CD4-positive, alpha-beta T cell treated with Interferon alpha-2 for 1 hour (primary cell): ENCODE measurements at regions not wholly inside any gene's neighbourhood (a gene's known extent, or its start where the extent isn't known, plus 50 kb on each side); places are given as distances from the start of the nearest gene placed in this dataset.
"Not testable (repeated sequence)": the region's sequence is repeated elsewhere in the genome, so short reads cannot be mapped to it uniquely, and the experiment has no call there.

ENCODE experiments used
- DNase-seq, 2 donors: peaks; one replicate each; pipeline ENCODE4 v3.0.0-alpha.2; 2020 to 2022

DNA sequence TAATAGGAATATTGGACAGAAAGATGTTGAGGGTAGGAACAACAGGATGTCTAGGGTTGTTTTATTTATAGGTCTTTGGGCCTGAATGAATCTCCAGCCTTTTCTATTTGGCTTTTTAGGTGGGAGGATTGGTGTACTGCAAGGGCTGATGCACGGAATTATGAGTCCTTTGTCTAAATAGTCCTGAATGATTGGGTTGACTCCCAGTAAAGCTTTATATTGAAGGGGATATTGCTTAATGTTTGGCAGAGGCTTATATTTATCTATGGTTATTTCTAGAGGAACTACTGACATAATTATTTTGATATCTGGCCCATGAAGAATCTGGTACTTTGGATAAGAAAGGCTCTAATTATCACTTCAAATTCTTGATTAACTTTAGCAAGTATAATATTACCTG, 253.6 kb upstream of the AVPR1A start:
- no peak for DNase-seq

DNA sequence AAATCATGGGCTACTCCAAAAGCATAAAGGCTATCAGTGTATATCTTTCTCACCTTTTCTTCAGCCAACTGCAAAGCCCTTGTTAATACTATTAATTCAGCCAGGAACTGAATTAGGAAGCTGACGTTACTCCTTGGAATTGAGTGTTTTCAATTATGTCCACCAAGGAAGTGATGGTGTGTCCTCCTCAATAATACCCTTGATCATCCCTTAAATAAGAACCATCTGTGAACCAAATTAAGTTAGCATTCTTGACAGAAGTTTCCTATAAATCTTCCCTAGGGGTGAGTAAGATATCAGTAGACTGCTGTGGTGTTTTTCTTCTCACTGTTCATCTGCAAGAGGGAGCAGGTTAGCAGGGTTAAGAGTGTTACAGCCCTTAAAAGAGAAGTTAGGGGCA, 252.3 kb upstream of the AVPR1A start:
- no peak for DNase-seq

DNA sequence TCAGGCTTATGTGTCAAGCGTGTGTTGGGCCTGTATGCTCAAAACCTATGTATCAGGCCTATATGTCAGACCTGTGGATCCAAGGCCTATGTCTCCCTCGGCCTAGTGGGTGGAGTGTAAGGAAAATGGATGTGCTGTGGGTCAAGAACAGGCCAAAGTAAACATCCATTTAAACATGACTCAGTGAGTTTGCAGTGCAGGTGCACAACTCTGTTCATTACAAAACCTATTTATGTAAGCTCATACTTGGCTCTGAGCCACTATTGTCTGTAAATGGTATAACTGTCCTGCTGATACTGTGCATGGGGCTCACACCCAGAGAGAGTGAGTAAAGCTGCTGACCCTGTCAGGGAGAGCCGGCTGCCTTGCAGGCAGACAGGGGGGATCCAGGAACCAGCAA, 249.7 kb upstream of the AVPR1A start:
- no peak for DNase-seq

DNA sequence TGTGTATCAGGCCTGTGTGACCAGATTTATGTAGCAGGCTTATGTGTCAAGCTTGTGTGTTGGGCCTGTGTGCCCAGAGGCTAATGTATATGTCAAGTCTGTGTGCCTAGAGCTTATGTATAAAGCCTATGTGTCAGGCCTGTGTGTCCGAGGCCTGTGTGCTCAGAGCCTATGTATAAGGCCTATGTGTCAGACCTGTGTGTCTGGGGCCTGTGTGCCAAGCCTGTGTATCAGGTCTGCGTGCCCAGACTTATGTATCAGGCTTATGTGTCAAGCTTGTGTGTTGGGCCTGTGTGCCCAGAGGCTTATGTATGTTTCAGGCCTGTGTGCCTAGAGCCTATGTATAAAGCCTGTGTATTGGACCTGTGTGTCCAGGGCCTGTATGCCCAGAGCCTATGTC, 249.3 kb upstream of the AVPR1A start:
- no peak for DNase-seq

DNA sequence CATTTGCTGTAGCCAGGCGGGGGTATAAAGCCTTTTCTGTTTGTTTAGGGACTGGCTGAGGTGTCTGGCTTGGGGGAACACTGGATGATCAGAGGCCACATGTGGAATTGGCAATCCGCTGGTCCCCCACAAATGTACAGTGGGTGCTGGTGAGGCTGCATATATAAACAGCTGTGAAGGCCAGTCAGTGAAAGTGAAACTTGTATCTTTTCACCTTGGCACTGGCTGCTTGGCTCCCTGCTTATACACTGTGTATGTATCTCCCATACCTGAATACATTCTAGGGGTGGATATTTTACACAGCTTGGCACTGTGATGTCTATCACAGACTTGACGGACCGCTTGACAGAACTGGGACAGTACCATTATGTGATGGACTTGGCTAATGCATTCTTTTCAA, 246.8 kb upstream of the AVPR1A start:
- no peak for DNase-seq

DNA sequence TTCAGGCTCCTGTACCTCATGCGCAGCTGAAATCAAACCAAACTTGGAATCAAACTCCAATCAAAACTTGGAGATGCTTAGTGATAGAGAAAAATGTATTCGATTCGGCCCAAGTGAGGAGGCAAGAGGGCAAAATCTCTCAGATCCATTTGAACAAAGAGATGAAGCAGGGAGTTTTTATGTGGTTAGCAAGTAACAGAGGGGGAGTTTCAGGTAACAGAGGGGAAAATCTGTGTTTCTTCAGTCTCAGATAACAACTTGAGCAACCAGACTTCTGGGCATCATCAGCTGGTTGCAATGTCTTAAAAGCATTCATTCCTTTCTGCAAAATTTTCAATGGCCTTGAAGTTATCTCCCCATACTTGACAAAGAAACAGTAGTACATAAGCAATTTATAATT, 245.1 kb upstream of the AVPR1A start:
- no peak for DNase-seq

DNA sequence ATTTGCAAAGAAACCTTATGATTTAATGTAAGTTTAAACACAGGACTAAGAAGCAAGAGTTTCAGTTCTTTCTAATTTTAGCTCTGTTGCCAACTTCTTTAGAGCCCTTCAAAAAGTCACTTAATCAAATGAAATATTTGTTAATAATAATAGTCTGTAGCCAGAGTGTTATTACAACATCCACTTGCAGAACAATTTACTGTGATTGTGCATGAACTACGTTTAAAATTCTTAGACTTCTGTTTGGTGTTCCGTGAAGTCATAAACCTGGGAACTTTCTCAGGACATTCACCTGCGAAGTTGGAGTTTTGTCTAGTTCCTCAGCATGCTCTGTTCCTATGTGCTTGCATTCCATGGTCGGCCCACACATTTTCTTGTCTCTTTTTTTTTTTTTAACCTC, 244.0 kb upstream of the AVPR1A start:
- DNase-seq: no peak

DNA sequence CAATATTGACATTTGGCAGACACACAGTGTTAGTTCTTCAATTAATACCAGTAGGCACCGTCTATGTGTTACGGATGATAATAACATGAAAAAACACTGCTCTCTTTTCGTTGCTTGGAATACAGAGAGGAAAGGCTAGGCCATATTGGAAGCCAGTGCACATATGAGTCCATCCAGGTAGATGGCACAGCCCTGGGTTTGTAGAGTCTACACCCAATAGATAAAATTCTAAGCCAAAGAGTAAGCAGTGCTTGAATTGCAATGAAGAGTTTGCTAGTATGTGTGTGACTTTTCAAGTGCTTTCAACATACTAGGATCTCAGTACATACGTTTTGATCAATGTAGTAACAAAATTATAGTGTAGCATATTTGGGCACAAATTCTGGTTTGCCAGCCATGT, 243.3 kb upstream of the AVPR1A start:
- no peak for DNase-seq

DNA sequence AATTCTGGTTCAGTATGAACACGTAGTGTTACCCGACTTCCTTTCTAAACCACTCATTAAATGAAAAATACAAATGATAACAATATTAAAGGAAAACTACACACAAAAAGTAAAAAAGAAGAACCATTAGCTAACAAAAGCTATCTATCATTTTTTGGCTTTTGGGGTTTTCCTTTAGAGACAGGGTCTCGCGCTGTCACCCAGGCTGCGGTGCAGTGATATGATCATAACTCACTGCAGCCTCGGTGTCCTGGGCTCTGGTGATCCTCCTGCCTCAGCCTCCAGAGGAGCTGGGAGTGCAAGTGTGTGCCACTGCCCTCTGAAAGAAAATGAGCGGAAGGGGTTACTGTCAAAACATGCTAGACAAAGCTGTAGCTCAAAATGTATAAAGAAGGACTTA, 238.2 kb upstream of the AVPR1A start:
- no peak for DNase-seq

DNA sequence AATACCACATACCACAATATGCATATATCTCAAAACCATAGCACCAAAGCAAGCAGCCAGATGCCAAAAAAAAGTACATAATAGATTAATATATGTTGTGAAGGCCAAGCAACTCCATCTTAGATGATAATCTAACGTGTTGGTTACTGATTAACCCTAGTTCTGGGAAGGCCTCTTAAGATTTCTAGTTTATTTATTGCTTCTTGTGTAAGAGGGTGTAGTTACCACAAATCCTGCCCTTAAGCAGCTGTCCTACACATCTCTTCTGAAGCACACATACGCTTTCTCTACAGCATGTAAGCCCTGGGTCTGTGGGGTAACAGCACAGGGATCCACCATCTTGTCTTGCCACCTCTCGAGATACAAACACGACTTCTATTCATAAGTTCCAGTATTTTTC, 236.8 kb upstream of the AVPR1A start:
- no peak for DNase-seq

DNA sequence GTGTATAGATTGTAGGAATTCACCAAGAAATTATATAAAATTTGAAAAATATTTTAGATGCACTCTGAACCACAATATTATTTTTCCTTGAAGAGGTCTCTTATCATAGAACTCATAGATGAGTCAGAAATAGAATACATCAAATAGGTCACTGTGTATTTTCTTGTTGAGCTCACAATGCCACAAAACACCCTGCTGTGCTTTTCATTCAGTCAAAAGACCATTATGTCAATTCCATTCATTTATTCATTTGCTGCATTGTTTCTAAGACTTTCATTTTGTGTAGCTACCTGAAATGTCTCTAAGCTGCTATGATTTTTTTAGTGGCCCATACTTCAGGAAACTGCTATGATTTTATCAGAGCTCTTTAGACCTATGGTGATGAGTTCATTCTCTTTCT, 231.9 kb upstream of the AVPR1A start:
- DNase-seq: no peak

DNA sequence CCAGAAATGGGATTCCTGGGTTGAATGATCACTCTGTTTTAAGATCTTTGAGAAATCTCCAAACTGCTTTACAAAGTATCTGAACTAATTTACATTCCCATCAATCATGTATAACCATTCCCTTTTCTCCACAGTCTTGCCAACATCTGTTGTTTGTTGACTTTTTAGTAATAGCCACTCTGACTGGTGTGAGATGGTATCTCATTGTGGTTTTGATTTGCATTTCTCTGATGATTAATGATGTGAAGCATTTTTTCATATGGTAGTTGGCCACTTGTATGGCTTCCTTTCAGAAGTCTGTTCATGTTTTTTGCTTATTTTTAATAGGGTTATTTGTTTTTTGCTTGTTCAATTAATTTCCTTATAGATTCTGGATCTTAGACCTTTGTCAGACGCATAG, 211.8 kb upstream of the AVPR1A start:
- DNase-seq: no peak

DNA sequence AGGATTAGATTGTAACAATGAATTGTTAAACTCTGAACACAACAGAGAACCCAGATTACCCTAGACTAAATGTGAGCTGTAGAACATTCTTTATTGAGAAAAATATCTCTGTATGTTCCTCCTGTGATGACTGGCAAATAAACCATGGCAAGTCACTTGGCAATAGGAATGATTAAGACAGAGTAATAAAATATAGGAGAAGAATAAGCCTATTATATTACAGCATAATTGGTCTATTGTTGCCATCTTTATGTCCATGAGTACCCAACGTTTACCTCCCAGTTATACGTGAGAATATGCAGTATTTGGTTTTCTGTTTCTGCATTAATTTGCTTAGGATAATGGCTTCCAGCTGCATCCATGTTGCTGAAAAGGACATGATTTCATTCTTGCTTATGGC, 211.2 kb upstream of the AVPR1A start:
- no peak for DNase-seq

DNA sequence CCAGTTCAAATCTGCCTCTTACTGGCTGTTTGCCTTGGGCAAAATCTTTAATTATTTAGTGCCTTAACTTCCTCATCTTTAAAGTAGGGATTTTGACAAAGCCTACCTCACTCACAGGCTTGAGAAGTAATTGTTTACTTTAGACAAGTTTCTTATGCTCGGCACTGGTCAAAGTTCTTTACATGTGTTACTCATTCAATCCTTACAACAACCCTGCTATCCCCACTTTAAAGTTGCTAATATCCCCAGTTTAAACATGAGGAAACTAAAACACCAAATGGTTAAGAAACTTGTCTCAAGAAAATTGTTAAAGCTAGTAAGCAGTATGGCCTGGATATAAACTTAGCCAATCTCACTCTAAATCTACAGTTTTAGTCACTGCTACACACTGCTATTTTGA, 204.0 kb upstream of the AVPR1A start:
- DNase-seq: no peak

DNA sequence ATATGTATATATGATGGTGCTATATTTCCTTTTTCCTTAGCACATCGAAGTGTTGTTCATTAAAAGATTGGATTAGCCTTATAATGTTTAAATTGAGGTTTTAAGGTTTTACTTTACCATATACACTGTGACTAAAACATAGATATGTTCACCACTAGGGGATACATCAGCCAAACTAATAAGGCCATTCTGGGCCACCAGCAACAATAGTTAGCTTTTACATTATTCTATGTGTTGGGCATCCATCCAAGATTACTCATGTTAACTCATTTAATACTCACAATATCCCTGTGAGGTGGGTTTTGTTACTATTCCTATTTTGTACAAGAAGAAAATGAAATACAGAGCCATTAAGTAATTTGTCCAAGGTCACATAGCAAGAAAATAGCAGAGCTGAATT, 202.6 kb upstream of the AVPR1A start:
- DNase-seq: no peak

DNA sequence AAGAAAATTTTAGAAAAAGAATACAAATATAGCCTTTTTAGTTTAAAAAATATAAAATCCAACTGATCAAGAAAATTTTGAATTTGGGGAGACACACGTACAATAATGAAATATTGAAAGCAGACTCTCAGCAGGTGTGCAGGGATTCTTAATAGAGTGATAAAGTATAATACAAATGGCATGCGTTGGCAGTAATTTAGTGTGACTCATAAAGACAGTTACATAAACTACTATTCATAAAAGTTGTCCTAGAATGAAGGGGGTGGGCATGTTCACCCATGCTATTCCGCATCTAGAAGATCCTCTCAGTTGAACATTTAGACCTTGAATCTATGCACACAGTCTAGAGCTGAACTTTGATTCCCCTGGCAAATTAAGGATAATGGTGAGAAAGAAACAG, 200.4 kb upstream of the AVPR1A start:
- DNase-seq: no peak

DNA sequence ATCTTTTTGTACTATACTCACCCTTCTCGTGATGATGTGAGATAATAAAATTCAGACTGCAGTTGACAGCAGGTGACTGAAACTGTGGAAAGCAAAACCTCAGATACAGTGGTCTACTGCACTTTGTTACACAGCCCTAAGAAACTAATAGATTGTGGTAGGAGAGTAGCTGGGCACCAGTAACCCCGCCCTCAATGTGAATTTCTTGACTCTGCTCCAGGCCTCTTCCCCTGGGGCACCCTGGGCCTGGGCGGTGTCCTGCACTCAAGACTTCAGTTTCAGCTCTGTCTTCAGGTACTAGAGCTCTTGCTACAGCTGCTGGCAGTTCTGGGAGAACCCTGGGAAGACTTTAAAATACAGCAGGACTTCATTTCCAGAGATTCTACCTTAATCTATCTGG, 197.6 kb upstream of the AVPR1A start:
- DNase-seq: no peak

DNA sequence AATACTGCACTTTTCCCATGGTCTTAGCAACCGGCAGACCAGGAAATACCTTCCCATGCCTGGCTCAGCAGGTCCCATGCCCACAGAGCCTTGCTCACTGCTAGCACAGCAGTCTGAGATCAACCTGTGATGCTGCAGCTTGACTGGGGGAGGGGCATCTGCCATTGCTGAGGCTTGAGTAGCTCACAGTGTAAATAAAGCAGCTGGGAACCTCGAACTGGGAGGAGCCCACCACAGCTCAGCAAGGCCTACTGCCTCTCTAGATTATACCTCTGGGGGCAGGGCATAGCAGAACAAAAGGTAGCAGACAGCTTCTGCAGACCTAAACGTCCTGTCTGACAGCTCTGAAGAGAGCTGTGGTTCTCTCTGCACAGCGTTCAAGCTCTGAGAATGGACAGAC, 186.2 kb upstream of the AVPR1A start:
- not testable (repeated sequence) for DNase-seq

DNA sequence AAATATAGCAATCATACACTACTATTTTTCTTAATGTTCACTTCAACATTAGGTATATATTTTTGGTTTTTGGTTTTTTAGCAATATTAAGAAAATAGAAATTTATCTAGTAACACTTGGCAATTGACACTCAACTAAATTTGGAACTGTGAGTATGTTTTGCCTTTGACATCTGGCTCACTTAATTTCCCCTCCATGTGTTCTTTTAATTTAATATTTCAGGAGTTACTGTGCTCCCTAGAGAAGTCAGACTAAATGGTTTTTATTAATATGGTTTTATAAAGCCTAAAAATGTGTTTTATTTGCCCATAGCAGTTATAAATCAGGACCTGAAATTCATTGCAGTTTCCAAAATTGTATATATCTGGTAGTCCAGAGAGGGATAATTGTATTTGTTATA, 175.3 kb upstream of the AVPR1A start:
- no peak for DNase-seq

DNA sequence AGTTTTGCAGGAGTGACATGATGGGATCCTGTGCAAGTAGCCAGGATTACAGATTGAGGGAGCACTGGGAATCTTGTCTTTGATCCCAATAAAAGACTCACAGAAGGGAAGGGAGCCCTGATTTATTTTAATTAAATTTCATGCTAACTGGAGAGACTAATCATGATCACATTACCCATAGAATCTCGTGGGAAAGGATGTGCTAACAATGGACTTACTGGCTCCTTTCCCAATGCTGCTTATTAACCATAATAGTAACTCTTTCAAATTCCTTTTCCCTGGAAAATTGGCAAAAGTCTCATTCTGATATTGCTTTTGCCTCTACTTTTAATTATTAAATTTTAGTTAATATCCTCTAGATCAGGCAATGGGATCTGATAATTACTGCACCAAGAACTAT, 174.8 kb upstream of the AVPR1A start:
- DNase-seq: no peak

DNA sequence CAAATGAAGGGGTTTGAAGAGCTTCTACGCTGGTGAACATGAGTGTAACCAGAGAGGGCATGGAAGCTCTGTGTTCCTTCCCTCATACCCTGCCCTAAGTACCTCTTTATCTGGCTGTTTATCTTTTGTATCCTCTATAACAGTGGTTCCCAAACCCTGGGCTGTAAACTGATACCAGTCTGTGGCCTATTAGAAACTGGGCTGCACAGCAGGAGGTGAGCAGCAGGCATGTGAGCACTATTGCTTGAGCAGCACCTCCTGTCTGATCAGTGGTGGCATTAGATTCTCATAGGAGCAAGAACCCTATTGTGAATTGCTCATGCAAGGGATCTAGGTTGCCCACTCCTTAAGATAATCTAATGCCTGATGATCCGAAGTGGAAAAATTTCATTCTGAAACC, 172.9 kb upstream of the AVPR1A start:
- DNase-seq: no peak

DNA sequence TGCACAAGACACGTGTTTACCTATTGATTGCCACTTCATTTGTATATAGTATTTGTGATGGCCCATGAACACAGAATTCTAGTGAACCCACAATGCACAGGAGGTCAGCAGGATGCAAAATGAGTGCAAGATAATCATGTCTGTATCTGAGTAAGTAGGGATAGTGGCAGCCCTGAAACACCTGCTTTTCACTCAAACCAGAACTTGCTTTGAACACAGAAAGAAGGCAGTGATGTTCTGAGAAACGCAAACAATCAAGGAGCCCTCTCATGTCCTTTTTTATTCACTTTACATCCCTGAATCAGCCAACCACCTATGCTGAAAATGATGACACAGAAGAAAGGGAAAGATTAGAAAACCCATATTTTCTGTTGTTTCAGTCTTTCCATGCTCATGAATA, 170.4 kb upstream of the AVPR1A start:
- no peak for DNase-seq

DNA sequence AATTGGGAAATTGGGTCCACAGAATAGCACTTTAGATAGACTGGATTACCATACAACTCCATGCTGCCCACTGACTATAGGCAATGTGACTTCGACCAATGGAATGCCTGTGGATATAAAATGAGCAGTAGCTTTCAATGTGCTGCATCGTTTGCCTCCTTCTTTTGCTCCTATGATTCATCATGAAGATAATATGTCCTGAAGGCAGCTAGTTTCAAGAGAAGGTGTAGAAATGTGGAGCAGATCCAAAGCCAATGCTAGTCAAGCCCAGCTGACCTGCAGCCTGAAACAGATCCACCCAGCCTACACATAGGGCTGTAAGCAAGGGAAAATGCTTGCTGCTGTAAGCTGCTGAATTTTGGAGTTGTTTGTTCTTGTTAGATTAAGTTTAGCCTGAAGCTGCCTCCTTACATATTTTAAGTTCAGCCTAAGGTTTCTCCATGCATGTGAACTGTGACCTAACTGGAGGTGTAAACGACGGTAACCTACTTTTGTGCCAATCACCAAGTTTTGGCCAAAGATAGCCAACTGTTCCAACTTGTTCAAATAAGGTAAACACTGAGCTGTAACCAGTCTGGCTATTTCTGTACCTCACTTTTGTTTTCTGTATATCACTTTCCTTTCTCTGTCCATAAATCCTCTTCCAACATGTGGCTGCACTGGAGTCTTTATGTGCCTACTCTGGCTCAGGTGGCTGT, 169.1 kb upstream of the AVPR1A start:
- no peak for DNase-seq

DNA sequence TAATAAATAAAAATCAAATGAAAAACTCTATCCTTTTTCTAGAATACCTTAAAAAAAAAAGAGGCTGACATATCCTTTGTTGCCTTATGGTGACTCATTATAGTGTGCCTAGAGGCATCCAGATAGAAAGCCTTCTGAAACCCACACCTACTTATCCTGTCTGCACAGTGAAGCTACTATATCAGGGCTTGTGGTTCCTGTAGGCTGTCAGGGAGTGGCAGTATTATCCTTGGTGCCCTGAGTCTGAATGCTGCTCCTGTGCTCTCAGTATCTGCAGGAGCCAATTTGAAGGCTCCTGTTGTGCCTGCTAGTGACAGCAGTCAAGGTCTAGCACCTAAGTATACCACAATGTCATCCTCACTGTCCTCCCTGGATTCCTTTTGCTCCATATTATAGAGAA, 168.4 kb upstream of the AVPR1A start:
- no peak for DNase-seq

DNA sequence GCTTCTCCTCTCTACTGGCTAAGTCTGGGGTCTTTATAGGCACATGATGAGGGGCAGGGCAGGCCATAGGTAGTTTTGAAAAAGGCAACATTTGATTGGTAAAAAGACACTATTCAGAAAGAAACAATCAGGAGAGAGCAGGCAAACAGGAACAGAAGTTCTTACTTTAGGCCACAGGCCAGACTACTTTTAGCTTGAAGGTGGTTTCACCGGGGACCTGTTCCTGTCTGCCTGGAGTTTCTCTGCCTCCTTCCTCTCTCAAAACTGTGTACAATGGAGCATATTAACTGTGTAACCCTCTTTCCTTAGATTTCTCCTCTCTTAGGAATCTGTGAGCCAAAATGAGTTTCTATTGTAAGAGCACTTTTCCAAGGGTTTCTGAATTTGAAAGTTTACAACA, 167.9 kb upstream of the AVPR1A start:
- DNase-seq: no peak

DNA sequence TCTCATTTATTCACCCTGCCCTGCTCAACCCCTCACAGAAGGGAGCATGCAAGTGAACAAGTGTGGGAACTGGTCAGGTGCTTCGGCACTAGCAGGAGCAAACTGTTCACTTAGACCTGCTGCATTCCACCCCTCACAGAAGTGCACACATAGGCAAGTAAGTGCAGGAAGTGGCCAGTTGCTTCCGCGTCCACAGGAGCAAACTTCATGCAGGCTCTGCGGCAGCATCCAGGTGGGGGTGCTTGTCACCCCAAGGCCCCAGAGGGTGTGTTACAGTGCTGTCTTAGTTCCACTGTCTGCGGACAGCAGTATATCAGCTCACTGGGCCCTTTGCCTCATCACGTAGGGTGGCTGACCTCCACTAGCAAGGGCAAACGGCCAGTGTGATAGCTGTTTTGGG, 167.3 kb upstream of the AVPR1A start:
- no peak for DNase-seq
